ENCODE measurements at regions not wholly inside any gene's neighbourhood (a gene's known extent, or its start where the extent isn't known, plus 50 kb on each side); places are given as distances from the start of the nearest gene placed in this dataset.
A peak's percentile ranks its signal among the peaks of the same experiment; 100 is the strongest.

DNA sequence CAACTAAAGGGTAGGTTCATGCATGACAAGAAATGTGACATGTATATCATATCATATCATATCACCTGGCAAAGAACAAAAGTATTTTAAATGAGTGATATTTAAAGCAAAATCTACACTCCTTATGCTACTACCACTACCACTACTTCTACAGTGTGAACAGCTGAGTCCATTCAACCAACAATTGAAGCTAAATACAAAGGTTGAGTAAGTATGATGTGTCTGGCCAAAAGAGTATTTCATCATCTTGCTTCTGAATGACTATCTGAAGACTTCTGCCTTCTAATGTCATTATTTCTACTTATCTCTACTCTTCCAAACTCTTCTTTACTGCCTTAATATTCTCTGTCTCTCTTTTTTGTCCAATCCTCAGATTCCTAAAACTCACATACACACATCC, 292.6 kb upstream of the CAND1 start:
- no peak for DNase-seq

DNA sequence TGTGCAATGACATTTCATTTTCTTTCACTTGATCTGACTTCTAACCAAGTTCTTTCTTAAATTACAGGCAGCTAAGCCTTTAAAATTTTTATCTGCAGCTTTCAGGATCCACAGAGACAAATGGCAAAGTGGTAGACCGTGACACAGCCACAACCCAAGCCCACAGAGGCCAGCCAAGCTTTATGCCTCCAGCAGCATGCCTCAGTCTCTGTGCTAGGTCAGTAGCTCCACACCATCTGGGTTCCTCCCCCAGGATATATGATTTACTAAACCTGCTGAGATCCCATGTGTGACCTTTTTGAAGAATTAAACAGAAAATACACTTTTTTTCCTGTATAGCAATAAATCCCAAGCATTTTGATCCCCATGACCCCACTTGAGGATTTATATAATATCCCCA, 290.4 kb upstream of the CAND1 start:
- no peak for DNase-seq

GRCh38 chr12:66979251-66979650, 289.9 kb upstream of the CAND1 start:
- DNase-seq: no peak

DNA sequence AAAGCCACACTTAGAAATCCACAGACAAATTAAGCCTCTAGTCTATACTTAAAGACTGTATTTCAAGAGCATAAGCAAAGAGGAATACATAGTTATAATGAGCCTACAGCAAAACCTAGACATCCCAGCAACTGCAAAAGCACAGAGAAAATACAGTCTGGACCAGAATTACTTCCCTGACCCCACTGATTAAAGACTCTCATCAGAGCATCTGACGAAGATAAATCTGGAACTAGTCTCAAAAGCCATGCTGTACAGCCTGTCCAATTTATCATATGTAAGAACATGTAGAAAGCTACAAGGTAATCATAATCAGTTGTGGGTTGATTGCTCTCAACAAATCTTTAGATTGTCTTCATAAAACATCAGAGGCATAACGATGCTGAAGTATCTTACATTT, 285.1 kb upstream of the CAND1 start:
- no peak for DNase-seq

DNA sequence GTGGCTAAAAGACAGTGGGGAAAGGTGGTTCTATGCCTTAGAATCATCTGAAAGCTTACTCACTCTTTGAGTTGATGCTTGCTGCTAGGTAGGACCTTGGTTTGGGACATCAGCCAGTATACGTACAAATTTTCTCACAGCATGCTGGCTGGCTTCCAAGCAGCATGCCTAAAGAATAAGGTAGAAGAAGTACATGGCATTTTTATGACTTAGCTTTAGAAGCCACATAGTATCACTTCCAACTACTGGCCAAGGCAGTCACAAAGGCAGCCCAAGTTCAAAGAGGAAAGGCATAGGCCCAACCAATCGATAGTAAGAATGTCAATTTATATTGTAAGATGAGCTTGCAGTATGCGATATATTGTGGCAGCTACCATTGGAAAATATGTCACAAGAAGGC, 284.2 kb upstream of the CAND1 start:
- no peak for DNase-seq

DNA sequence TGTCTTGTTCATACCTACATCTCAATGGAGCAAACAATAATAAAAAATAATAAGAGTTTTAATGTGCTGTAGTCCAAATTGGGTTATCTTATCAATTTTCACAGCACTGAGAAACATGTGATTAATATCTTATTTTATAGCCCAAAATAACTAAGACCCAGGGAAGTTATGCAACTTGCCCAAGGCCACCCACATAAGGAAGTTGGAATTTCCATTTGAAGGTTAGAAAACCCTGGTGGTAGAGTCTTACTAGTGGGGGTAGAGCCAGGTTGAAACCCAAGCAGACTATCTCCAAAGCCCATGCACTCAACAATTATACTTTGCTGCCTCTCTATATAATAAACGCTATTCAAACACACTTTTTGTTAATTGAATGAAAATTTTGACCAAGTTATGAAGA, 270.0 kb upstream of the CAND1 start:
- DNase-seq: no peak

- DNase-seq: no peak
Observed at GRCh38 chr12:67001251-67001650, 267.9 kb upstream of the CAND1 start.

GRCh38 chr12:67002720-67003119, 266.4 kb upstream of the CAND1 start:
- DNase-seq: no peak

- DNase-seq: no peak
Observed at GRCh38 chr12:67006610-67007009, 262.5 kb upstream of the CAND1 start.

GRCh38 chr12:67014642-67015041, 254.5 kb upstream of the CAND1 start:
- no peak for DNase-seq

DNA sequence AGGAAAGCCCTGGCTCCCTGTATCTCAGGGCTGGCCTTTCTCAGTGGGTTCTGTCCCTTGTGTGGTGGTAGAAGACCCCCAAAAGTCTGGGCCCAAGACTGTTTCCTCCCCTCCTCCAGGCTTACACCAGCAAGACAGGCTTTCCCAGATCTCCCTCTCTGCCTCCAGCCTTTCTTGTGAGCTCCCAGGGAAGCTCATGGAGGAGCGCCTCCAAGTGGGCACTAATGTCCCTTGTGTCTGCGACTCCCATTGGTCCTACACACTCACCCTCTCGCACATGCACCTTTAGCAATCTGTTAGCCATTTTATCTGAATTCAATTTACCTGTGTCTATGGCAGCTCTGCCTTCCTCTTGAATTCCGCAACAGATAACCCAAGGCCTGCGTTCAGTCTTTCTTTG, 251.1 kb upstream of the CAND1 start:
- DNase-seq: no peak

- peak; percentile 41 to 47 for DNase-seq
Observed at GRCh38 chr12:67019070-67019469, 250.1 kb upstream of the CAND1 start.

DNA sequence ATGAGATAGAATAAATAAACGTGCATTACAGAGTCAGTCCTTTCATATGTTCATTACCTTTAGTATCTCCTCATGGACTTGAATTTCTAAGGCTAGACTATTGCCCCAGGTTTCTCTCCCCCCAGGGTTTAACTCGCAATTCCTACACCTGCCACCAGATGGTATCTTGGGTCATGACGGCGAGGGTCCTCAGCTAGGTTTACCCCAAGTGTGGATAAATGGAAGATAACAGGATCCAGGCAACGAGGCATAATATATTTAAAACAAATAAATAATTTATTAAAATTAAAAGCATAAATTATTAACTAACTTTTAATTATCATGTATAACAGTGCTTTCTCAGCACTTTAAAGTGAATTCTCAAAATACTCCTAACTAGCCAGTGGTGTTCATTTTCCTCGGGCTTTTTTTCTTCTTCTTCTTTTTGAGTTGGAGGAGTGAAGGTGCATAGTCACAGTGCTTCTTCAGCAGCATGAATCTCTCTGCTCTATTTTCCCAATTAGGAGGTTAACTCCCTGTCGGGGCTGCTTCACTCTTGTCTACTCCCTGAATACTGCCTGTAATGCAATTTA, 243.5 kb upstream of the CAND1 start:
- DNase-seq: peak; percentile 5 to 33

- DNase-seq: no peak
Observed at GRCh38 chr12:67026487-67027246, 242.5 kb upstream of the CAND1 start.

DNA sequence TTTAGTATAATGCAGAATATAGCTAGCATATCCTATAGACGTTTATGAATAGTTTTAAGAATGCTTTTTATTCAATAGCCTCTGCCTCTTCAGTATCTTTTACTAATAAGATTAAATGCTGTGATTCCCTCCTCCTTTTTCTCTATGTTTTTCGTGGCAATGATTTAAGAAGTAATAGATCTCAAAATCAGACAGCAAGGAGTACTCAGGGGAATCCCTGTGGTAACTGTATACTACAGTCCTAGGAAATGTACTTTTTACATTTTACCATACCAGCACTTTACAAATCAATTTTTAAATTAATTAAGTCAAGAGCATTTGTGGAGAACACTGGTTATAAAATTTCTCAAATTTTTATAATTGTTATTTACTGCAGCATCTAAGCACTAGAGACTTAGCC, 240.6 kb upstream of the CAND1 start:
- DNase-seq: no peak

DNA sequence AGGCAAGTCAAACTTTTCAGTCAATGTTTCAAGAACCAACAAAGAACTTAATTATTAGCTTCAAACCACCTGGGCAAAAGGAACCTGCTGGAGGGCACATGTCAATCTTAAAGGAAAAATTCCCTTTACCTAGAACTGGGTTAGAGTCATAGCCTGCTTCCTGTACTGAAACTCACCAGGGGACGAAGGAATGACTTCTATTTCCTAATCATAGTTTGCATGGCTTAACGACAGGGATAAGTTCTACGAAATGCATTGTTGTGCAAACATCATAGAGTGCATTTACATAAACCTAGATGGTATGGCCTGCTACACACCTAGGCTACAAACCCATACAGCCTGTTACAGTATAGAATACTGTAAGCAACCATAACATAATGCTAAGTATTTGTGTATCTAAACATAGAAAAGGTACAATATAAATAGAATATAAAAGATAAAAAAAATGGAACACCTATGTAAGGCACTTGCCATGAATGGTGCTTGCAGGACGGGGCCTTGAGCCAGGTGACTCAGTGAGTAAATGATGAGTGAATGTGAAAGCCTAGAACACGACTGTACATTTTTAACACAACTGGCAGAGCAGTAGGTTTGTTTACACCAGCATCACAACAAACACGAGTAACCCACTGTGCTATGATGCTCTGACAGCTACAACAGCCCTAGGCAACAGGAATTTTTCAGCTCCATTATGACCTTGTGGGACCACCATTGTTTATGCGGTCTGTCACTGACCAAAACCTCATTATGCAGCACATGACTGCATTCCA, 234.9 kb upstream of the CAND1 start:
- no peak for DNase-seq

DNA sequence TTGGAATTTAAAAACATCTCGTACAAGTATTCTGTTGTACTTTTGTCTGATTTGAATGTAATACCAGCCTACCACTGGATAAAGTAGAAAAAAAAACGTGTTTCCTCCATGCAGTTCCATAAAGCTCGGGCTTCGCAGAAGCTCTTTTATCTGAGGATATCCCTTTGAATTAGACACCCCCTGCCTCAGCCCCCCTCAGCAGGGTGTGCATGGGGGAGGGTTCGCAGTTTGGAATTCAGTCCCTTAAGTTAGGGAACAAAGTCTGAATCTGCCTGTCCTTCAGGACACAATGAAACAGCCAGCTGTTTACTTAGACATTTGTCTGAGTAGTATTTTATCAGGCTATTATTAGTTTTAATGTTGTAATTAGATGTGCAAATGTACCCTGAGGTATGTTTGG, 234.0 kb upstream of the CAND1 start:
- no peak for DNase-seq

- DNase-seq: no peak
Observed at GRCh38 chr12:67038486-67038885, 230.7 kb upstream of the CAND1 start.

- DNase-seq: no peak
Observed at GRCh38 chr12:67039995-67040860, 228.9 kb upstream of the CAND1 start.

DNA sequence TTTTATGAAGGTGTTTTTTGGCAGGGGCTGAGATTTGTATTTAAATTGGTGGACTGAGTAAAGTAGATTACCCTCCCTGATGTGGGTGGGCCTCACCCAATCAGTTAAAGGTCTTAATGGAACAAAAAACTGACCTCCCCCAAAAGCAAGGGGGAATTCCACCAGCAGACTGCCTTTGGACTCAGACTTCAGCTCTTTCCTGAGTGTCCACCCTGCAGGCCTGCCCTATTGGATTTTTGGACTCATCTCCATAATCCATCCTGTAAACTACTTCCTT, 228.4 kb upstream of the CAND1 start:
- no peak for DNase-seq

- peak; percentile 85 to 89 for DNase-seq
Observed at GRCh38 chr12:67042697-67043131, 226.4 kb upstream of the CAND1 start.

DNA sequence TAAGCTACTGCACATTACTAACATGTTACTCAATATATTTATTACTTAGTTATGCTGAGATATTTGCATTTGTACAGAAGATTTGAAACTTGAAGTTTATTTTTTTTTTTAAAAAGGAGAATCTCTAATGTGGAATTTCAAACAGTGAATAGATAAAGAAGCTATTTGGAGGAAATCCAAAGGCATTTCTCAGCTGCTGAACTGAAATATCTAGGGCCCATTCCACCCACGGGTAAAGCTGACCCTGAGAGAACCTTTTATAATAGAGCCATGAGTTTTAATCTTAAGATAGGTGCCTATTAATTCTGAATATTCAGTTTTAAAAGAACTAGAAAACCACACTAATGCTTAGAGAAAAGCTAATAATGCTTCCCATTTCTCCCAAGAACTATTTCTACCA, 225.4 kb upstream of the CAND1 start:
- DNase-seq: no peak

DNA sequence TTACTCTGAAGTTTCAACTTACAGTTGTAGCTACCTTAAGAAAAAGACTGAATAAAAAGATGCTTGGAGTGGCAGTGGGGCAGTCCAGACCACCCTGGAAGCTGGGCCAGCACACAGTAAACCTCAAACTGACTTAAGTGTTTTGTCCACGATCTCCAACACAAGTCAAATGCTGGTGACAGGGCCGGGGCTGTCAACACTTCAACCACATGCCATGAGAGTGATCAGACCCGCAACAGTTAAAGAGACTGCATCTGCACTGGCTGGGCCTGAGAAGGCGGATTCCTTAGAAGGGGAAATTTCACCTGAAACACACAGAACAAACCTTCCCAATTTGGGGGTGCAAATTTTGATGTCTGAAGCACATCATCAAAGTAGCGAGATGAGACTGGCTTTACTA, 223.5 kb upstream of the CAND1 start:
- DNase-seq: no peak
